KBM-7 (cell line): ENCODE measurements at regions not wholly inside any gene's neighbourhood (a gene's known extent, or its start where the extent isn't known, plus 50 kb on each side); places are given as distances from the start of the nearest gene placed in this dataset.

ENCODE experiments used
- DNase-seq: peaks from one replicate; pipeline ENCODE4 v3.0.0-alpha.2; 2015
- in situ Hi-C: fragments of 300-500 bp; cut with MboI; formaldehyde crosslinking; loops from 2 replicates; pipeline ENCODE4 v1.14.3; 2020; ENCODE audit warnings: low sequenced_read_pairs, low pct_unique_long_range_greater_than_20kb, mixed read lengths

DNA sequence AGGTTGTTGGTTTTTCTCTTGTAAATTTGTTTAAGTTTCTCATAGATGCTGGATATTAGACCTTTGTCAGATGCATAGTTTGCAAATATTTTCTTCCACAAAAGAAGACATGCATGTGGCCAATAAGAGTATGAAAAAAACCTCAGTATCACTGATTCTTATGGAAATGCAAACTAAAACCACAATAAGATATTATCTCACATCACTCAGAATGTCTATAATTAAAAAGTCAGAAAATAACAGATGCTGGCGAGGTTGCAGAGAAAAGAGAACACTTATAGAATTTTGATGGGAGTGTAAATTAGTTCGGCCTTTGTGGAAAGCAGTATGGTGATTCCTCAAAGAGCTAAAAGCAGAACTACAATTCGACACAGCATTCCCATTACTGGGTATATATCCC lies 1355.6 kb downstream of the FAM133A start:
- in situ Hi-C loops, result no loop called here
- no peak for DNase-seq

DNA sequence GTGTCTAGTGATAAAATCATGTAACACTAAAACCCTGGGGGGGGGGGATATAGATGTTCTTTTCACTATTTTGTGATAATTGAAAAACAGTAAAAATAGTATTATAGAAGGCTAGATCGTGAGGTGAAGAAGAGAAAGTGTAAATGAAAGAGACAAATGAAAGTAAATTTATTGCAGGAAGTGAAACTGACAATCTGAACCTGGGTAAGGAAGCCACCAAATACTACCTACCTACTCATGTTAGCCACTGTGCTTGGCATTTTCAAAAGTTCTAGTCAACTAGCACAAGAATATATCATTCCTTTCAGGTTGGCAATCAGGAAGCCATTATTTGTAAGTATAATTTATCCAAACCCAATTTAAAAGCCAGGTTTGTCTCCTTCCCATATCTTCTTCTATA lies 1366.1 kb downstream of the FAM133A start:
- DNase-seq, result no peak
- in situ Hi-C loops, result no loop called here

DNA sequence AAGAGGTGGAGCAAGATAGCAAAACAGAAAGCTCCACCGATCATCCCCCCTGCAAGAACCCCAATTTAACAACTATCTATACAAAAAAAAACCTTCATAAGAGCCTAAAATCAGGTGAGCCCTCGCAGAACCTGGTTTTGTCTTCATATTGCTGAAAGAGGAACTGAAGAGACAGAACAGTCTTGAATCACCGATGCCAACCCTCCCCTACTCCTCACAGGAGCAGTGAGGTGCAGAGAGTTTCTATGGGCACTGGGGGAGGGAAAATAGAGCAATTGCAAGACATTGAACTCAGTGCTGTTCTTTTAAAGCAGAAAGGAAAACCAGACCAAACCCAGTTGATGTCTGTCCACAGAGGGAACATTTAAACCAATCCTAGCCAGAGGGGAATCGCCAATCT lies 1370.3 kb downstream of the FAM133A start:
- in situ Hi-C loops, result no loop called here
- no peak for DNase-seq

DNA sequence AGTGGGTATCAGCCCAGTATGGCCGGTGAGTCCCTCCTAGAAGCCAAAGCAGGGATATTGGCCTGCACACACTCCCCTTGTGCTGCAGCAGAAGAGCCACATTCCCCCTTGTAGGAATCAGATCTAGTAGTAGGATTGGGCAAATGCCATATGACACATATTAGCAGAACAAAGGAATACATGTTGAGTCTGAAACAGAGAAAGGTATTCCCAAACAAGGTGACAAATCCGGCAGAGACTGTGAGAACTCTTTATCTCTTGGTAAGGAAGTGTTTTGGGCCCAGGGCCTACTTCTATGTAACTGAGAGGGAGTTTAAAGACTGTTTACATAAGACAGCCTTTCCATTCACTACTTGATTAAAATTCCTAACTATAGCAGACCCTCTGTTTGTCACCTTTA lies 1382.0 kb downstream of the FAM133A start:
- in situ Hi-C loops, result no loop called here

DNA sequence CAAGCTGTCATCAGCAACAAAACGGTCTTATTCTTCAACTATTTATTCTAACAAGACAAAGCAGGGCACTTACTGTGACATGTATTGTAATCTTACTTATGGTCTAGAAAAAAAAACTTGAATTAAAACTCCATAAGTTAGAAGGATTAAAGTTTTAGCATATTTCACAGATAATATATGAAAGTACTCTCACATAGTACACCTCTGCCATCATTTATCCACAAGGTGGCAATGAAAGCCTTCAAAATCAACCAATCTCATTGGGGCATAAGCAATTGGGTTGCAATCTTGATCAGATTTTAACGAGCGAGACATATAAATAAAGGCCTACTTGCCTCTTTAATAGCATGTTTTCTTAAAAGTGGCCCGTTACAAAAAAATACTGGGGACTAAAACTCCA lies 1382.9 kb downstream of the FAM133A start:
- in situ Hi-C loops, result no loop called here
- DNase-seq, result no peak

More for the DNA sequence above, 1382.0 kb downstream of the FAM133A start:
- no peak for DNase-seq

DNA sequence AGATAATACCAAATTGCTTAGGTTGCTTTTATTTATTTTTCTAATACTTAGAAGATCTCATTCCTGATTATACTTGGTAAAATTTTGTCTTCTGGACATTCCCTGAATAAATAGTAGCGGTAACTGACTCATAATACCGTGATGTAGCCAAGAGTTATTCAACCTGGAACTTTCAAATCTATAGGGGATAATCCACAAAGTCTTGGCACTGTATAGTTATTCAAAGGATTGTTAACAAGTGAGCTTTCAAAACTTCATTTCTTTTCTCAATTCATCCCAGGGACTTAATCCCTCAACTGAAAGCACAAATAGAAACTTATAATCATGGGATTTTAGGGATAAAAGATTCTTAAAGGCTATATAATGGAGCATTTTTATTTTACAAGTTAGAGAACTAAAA lies 1383.3 kb downstream of the FAM133A start:
- in situ Hi-C loops, result no loop called here
- DNase-seq, result no peak

DNA sequence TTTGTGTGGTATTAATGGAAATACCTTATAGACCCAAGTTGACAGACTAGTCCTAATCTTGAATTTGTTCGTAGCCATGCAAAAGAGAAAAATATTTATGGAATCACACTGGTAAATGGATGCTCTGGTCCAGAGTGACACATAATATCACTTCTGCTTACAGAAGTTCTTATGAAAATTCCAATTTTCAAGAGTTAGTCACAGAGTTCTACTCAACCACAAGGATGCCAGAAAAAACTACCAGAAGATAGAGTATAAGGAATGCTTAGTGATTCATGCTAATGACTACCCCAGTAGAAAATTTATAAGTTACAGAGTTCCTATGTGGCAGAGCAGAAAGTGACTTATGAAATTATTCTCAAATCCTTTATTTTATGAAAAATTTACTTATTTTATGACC lies 1384.8 kb downstream of the FAM133A start:
- in situ Hi-C loops, result no loop called here
- DNase-seq, result no peak

DNA sequence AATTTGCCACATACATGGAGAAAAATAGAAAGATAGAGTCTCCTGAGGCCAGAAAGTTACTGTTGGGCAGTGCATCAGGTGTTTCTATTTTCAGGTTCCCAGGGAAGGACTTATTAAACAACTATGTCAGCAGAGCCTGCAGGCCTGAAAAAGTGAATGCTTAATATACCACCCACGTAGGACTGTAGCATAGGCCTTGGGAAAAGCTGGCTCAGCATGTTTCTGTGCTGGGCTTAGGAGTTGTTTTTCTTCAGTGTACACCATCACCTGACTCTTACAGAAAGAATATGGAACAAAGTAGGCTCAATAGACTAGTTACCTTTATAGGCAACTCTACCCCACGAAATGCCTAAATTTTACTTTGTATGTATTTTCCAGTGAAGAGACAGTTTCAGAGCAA lies 1385.9 kb downstream of the FAM133A start:
- in situ Hi-C loops, result no loop called here
- DNase-seq, result no peak

DNA sequence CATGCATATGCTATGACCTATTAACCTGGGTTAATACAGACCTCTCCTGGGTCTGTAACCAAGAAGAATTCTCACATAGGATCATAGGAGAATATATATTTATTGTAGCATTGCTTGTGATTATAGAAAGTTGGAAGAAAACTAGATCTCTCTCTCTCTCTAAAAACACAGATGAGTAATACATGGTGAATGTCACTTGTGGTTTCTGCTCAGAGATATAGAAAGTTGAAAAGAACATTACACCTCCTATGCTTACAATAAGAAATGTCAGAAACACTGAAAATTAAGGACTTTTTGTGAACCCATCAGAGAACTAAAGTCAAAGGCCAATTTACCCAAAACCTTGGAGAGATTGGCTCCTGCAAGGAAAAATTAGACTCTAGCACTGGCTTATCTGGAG lies 1389.5 kb downstream of the FAM133A start:
- no peak for DNase-seq
- in situ Hi-C loops, result no loop called here

DNA sequence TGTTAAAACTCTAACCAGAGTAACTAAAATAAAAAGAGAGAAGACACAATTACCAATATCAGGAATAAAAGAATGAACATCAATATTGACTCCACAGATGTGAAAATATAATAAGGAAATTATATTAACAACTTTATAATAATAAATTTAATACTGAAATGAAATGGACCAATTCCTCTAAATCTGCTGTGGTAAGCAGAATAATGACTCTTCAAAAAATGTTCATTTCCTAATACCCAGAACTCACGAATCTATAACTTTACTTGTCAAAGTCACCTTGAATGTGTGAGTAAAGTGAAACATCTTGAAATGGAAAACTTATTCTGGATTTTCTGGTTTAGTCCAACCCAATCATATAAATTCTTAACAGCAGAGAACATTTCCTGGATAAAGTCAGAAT lies 1391.1 kb downstream of the FAM133A start:
- DNase-seq, result no peak

DNA sequence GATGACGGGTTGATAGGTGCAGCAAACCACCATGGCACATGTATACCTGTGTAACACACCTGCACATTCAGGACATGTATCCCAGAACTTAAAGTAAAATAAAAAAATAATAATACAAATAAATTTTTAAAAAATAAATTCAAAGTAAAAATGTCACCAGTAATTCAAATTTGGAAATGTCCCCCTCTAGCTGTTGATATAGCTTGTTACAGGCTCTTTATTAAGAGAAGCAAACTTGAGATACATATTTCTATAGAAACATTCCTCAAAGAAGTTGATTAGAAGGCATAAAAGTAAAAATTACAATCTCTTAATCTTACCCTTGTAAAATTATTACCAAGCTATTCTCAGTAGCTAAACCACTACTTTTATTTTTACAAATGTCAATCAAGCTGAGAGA lies 1397.0 kb downstream of the FAM133A start:
- DNase-seq, result no peak
- in situ Hi-C loops, result no loop called here

More for the DNA sequence above, 1391.1 kb downstream of the FAM133A start:
- in situ Hi-C loops, result no loop called here

DNA sequence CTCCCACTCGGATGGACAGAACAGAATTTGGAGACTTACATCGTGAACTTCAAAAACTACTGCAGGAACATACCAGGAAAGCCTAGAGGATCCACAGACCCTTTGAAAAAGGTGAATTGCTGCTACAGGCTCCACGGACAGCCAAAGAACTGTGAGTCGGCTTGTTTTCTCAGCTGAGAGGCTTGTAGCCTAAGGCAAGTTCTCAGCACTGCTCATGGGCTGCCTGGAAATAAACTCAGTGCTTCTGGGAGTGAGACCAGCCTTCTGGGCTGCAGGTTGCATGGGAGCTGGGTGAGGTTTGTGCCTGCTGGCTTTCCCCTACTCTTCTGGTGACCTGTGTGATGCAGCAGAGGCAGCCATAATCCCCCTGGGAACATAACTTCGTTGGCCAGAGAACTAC lies 1397.6 kb downstream of the FAM133A start:
- in situ Hi-C loops, result no loop called here
- no peak for DNase-seq

DNA sequence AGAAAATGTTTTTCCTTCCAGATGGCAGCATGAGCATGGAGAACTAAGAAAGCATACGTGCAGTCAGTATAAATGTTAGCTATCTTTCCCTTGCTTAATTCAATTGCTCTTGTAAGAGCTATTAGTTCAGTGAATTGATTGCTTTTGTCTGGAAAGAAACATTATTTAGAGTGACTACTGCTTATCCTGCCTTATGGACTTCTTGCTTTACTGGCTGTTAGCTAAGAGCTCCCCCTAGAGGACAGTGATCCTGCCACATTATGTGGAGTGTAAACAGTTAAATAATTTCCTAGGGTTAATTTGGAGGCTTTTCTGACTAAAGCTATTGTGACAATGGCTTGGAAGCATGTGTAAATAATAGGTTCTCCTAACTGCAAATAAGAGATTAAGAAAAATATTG lies 1402.4 kb downstream of the FAM133A start:
- peak; percentile 30 for DNase-seq
- in situ Hi-C loops, result no loop called here

DNA sequence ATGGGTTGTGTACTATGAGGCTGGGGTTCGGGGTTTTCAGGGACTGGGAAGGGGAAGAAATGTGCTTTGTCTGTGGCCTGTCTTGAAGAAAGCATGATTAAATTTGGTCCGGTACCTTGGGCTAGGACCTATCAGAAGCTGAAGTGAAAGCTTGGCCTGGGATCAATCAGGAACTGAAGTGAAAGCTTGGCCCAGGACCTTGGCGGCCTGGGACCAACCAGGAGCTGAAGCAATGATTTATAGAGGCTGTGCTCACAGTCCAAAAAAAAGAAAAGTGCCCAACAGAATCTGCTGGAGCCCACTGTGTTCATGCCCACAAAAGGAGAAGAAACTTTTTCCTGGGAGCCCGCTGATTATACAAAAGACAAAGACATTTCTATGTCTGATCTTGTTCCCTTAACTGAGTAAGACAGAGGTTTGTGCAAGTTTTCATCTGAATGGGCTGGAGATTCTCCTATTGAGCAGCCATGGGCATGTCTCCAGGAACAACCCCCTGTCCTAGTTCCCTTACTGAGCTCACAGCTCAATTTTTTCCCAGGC lies 1427.9 kb downstream of the FAM133A start:
- no peak for DNase-seq
- in situ Hi-C loops, result no loop called here

DNA sequence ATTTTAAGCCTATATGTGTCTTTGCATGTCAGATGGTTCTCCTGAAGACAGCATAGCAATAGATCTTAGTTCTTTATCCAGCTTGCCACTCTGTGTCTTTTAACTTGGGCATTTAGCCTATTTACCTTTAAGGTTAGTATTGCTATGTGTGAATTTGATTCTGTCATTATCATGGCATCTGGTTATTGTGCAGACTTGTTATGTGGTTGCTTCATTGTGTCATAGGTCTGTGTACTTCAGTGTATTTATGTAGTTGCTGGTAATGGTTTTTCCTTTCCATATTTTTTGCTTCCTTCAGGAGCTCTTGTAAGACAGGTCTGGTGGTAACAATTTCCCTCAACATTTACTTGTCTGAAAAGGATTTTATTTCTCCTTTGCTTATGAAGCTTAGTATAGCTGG lies 1443.5 kb downstream of the FAM133A start:
- in situ Hi-C loops, result no loop called here

DNA sequence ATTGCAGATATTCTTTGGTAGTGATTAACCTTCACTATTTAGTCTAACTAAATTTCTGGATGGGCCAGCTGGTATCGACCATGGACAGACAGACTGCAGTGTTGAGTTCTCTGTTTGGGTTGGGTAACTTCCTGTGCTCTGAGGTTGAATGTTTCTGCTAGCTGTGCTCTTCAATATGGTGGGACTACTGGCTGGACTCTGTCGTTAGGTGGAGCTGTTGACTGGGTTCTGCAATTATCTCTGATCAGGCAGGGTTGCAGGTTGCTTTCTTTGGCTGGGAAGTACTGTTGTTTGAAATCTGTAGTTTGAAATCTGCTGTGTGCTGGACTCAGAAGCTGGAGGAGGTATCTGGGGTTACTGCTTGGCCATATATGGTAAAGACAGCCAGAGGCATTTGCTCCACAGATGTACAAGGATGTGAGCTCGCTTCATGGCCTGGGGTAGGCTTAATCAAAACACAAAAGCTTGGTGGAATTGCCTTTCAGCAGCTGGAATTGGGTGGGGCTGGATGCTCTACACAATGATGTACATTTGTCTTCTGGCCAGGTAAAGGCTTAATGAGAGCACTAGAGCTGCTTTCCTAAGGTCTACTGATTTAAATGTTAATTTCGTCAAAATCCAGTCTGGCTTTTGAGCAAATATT lies 1472.0 kb downstream of the FAM133A start:
- DNase-seq, result peak; percentile 9
- in situ Hi-C loops, result no loop called here

More for the DNA sequence above, 1443.5 kb downstream of the FAM133A start:
- DNase-seq, result no peak

DNA sequence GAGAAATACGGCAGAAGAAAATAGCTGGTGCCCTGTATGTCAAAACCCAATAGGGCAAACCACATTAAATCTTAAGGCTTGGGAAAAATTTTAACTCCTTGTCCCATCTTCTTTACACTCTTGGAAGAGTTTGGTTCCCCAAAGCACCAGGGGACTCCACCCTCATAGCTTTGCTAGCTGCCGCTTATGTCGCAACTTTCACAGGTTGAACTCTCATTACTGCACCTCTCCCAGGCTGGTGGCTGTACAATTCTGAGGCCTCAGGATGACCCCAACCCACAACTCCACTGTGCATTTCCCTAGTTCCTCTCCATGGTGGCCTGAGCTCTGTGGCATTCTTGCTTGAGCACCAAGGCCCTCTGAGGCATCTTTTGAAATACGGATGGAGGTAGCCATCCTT lies 1478.8 kb downstream of the FAM133A start:
- in situ Hi-C loops, result no loop called here
- DNase-seq, result no peak

DNA sequence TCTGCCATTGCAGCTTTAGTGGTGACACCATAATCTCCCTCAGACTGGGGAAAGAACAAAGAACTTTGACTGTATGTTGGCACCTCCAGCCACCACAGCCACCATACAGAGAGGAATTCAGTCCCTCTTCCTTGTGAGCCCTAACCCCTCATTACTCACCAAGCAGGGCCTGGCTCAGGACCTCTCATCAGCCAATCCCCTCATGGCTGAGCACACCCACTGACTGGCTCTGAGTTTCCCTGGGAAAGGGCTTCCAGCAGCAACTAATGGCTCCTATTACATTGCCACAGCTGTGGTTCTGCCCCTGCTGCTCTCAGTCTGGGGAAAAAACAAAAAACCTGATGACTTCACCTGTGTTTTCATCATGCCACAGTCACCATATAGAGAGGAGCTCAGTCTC lies 1482.6 kb downstream of the FAM133A start:
- DNase-seq, result no peak
- in situ Hi-C loops, result no loop called here
